Stimulated activated naive CD4-positive, alpha-beta T cell (primary cell): ENCODE measurements at regions not wholly inside any gene's neighbourhood (a gene's known extent, or its start where the extent isn't known, plus 50 kb on each side); places are given as distances from the start of the nearest gene placed in this dataset.

ENCODE experiments used
- DNase-seq, 6 experiments: peaks; one replicate each; lab custom pipeline; 2025; lab: John Stamatoyannopoulos, UW

- no peak for DNase-seq
These were observed 577.9 kb upstream of the ZFP42 start for GRCh38 chr4:187417721-187418120.

- DNase-seq = no peak
These were observed 572.9 kb upstream of the ZFP42 start for GRCh38 chr4:187422655-187423054.

- no peak for DNase-seq
These were observed 570.9 kb upstream of the ZFP42 start for GRCh38 chr4:187424636-187425035.

- DNase-seq = no peak
These were observed 569.1 kb upstream of the ZFP42 start for GRCh38 chr4:187426511-187426910.

- DNase-seq = no peak
These were observed 563.3 kb upstream of the ZFP42 start for GRCh38 chr4:187432310-187432709.

- no peak for DNase-seq
These were observed 562.4 kb upstream of the ZFP42 start for GRCh38 chr4:187433141-187433540.

- no peak for DNase-seq
These were observed 559.3 kb upstream of the ZFP42 start for GRCh38 chr4:187436251-187436650.

- DNase-seq = no peak
These were observed 551.5 kb upstream of the ZFP42 start for GRCh38 chr4:187444061-187444460.

- DNase-seq = no peak
These were observed 545.9 kb upstream of the ZFP42 start for GRCh38 chr4:187449702-187450101.

GRCh38 chr4:187451776-187452175, 543.8 kb upstream of the ZFP42 start:
- no peak for DNase-seq

GRCh38 chr4:187460016-187460415, 535.6 kb upstream of the ZFP42 start:
- DNase-seq = no peak

- no peak for DNase-seq
These were observed 531.0 kb upstream of the ZFP42 start for GRCh38 chr4:187464573-187464972.

GRCh38 chr4:187467224-187467623, 528.3 kb upstream of the ZFP42 start:
- no peak for DNase-seq

- DNase-seq = no peak
These were observed 525.9 kb upstream of the ZFP42 start for GRCh38 chr4:187469627-187470026.

- no peak for DNase-seq
These were observed 525.5 kb upstream of the ZFP42 start for GRCh38 chr4:187470061-187470460.

- DNase-seq = no peak
These were observed 521.3 kb upstream of the ZFP42 start for GRCh38 chr4:187474238-187474637.

- no peak for DNase-seq
These were observed 519.7 kb upstream of the ZFP42 start for GRCh38 chr4:187475901-187476300.

- no peak for DNase-seq
These were observed 518.3 kb upstream of the ZFP42 start for GRCh38 chr4:187477224-187477623.

GRCh38 chr4:187478292-187479140, 517.1 kb upstream of the ZFP42 start:
- DNase-seq = no peak

GRCh38 chr4:187479511-187479910, 516.1 kb upstream of the ZFP42 start:
- no peak for DNase-seq

- no peak for DNase-seq
These were observed 515.1 kb upstream of the ZFP42 start for GRCh38 chr4:187480146-187481145.

GRCh38 chr4:187484186-187484585, 511.4 kb upstream of the ZFP42 start:
- DNase-seq = no peak

GRCh38 chr4:187485676-187486075, 509.9 kb upstream of the ZFP42 start:
- no peak for DNase-seq
